ENCODE measurements at regions not wholly inside any gene's neighbourhood (a gene's known extent, or its start where the extent isn't known, plus 50 kb on each side); places are given as distances from the start of the nearest gene placed in this dataset.

DNA sequence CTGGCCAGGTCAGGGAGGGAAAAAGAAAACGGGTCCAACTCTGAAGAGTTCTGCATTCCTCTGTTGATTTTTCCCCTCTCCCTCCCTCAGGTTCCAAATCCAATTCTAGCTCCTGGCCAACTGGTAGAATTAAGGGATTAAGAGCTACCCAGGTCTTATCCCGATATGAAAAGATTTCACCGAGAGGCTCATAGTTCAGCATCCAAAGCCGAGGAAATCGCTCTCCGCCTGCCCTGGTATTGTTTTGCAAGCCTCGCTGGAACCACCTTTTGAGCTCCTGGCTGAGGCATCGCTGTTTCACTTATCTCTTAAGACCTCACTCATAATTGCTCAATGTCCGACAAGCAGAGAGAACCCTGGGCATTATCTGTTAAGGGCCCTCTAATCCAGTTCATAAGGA is 180.4 kb downstream of the URI1 start:
- no peaks in the 10 kb centered on the region for H3K4me1 ChIP-seq
- intact Hi-C loops (cut with DNase I) = no loop called here
- WGBS, 2 donors = 54 to 79% methylated on average over 9 of the region's 9 CpGs
- H3K4me3 ChIP-seq = no peak overlapping the region
- peaks cover 0 to 8% (median 0%) of the 10 kb centered on the region in 4 donors for H3K27me3 ChIP-seq
- no peaks in the 10 kb centered on the region for H3K36me3 ChIP-seq
- TF ChIP-seq, protein P1, sequence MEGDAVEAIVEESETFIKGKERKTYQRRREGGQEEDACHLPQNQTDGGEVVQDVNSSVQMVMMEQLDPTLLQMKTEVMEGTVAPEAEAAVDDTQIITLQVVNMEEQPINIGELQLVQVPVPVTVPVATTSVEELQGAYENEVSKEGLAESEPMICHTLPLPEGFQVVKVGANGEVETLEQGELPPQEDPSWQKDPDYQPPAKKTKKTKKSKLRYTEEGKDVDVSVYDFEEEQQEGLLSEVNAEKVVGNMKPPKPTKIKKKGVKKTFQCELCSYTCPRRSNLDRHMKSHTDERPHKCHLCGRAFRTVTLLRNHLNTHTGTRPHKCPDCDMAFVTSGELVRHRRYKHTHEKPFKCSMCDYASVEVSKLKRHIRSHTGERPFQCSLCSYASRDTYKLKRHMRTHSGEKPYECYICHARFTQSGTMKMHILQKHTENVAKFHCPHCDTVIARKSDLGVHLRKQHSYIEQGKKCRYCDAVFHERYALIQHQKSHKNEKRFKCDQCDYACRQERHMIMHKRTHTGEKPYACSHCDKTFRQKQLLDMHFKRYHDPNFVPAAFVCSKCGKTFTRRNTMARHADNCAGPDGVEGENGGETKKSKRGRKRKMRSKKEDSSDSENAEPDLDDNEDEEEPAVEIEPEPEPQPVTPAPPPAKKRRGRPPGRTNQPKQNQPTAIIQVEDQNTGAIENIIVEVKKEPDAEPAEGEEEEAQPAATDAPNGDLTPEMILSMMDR (IDR thresholded peaks at IDR 0.05) = no peak
- no peak for TF ChIP-seq POLR2A (IDR thresholded peaks at IDR 0.05)
- DNase-seq = no peak
- no peak overlapping the region for H3K27ac ChIP-seq
- H3K9me3 ChIP-seq = no peaks in the 10 kb centered on the region

DNA sequence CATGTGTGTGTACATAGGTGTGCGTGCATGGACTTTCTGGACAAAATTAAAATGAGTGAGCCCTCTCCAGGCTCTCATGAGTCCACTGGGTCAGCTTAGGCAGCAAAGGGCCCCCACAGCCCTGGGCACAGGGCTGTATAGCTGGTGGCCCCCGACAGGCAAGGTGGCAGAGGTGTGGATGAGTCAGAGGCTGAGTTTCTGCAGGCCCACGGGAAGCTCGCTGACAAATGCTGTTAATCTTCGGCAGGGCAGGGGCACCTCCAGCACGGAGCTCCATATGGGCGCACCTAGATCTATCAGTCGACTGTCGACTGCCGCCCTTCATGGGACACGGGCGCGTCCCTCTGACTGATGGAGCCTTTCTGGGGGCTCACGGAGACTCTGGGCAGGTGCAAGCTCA is 181.1 kb downstream of the URI1 start:
- intact Hi-C loops (cut with DNase I) = no loop called here
- no peaks in the 10 kb centered on the region for H3K36me3 ChIP-seq
- no peak overlapping the region for H3K27ac ChIP-seq
- TF ChIP-seq, protein P1 (IDR thresholded peaks at IDR 0.05) = no peak
- TF ChIP-seq POLR2A (IDR thresholded peaks at IDR 0.05) = no peak
- H3K4me3 ChIP-seq = no peak overlapping the region
- no peaks in the 10 kb centered on the region for H3K4me1 ChIP-seq
- peaks cover 0 to 8% (median 0%) of the 10 kb centered on the region in 4 donors for H3K27me3 ChIP-seq
- no peak for DNase-seq
- H3K9me3 ChIP-seq = no peaks in the 10 kb centered on the region
- 83 to 93% methylated on average over 5 to 6 of the region's 14 CpGs for WGBS, 2 donors

DNA sequence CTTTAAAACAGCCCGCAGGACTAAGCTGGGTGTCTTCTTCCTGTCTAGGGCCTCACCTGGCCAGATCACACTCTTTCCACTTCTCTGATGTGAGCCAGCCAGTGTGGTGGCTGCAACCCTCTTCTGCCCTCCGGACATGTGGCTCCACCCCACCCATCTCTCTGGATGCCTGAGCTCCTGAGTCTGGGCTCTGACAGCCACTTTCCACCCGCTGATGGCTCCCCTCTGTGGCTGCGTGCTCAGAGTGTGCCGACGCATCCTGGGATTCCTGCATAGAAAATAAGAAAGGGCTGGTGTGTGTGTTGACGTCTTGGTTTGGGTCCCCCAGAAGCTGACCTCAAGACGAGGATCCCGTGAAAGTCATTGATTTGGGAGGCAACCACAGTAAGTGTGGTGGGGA is 181.6 kb downstream of the URI1 start:
- WGBS, 2 donors = 54 to 76% methylated on average over 6 to 7 of the region's 9 CpGs
- Histone ChIP-seq H3K4me1 (no peaks in the 10 kb centered on the region), H3K4me3 (no peak overlapping the region), H3K27ac (no peak overlapping the region), H3K36me3 (no peaks in the 10 kb centered on the region), H3K9me3 (no peaks in the 10 kb centered on the region), H3K27me3 (peaks cover 0 to 8% (median 0%) of the 10 kb centered on the region in 4 donors)
- no peak for DNase-seq
- TF ChIP-seq, protein P1 (IDR thresholded peaks at IDR 0.05) = no peak
- no peak for TF ChIP-seq POLR2A (IDR thresholded peaks at IDR 0.05)
- intact Hi-C loops (cut with DNase I) = no loop called here

DNA sequence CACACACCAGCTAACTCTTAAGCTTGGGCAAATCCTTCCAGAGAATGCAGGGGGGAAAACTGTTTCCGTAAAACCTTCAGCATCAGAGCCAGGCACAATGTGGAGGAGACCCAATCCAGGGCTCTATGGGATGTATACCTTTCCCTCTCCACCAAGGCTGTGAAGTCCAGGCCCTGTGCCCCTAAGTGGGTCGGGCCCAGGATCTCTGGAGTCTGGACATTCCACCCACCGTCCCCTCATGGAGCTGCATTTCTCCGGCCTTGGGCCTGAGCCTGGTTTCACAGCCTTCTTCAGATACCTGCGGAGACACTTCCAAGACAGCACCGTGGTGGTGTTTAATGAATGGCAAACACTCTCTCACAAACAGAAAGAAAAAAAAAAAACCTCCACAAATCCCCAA is 186.2 kb downstream of the URI1 start:
- no peak for DNase-seq
- H3K9me3 ChIP-seq = no peaks in the 10 kb centered on the region
- no peaks in the 10 kb centered on the region for H3K36me3 ChIP-seq
- TF ChIP-seq, protein P1 (IDR thresholded peaks at IDR 0.05) = no peak
- no peak for TF ChIP-seq POLR2A (IDR thresholded peaks at IDR 0.05)
- H3K27ac ChIP-seq = no peak overlapping the region
- no peak overlapping the region for H3K4me3 ChIP-seq
- intact Hi-C loops (cut with DNase I) = no loop called here
- no peaks in the 10 kb centered on the region for H3K4me1 ChIP-seq
- WGBS, 2 donors = 72 to 87% methylated on average over 6 of the region's 6 CpGs
- H3K27me3 ChIP-seq = no peaks in the 10 kb centered on the region

DNA sequence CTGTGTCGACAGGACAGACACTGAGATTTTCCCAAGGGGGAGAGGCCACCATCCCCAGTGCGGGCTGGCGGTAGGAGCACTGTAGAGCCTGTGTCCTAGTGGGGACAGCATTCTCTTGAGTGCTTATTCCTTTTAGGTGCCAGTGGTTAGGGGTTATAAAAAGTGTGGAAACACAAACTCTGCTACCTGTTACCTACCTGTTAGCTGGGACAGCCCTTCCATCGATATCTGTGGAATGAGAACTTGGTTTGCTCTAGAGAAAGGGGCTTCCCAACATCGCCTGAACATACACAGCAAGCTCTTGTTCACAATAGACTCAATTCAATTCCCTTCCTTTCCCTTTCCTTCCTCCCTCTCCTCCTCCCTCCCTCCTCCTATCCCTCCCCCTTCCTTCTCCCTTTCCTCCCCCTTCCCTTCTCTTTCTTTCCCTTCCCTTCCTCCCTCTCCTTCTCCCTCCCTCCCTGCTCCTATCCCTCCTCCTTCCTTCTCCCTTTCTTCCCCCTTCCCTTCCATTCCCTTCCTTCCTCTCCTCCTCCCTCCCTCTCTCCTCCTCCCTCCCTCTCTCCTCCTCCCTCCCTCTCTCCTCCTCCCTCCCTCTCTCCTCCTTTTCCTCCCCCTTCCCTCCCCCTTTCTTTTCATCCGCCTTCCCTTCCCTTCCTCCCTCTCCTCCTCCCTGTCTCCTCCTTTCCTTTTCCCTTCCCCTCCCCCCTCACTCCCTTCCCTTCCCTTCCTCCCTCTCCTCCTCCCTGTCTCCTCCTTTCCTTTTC is 188.5 kb downstream of the URI1 start:
- no peaks in the 10 kb centered on the region for H3K9me3 ChIP-seq
- H3K4me3 ChIP-seq = no peak overlapping the region
- H3K27me3 ChIP-seq = no peaks in the 10 kb centered on the region
- intact Hi-C loops (cut with DNase I) = no loop called here
- no peak overlapping the region for H3K27ac ChIP-seq
- DNase-seq = no peak
- H3K36me3 ChIP-seq = no peaks in the 10 kb centered on the region
- no peak for TF ChIP-seq POLR2A (IDR thresholded peaks at IDR 0.05)
- TF ChIP-seq, protein P1 (IDR thresholded peaks at IDR 0.05) = no peak
- WGBS, 2 donors = 61 to 69% methylated on average over 6 of the region's 6 CpGs
- H3K4me1 ChIP-seq = no peaks in the 10 kb centered on the region

Measured in esophagus squamous epithelium (tissue), 5 donors.